Keratinocyte (primary cell): ENCODE measurements at regions not wholly inside any gene's neighbourhood (a gene's known extent, or its start where the extent isn't known, plus 50 kb on each side); places are given as distances from the start of the nearest gene placed in this dataset.

ENCODE experiments used
- CTCF ChIP-seq, 3 experiments: IDR thresholded peaks in 1 of 3; conservative IDR thresholded peaks in 1 of 3; optimal IDR thresholded peaks in 1 of 3; 2 replicates in 2 of 3; 3 replicates in 1 of 3; pipeline versions ENCODE3 to v1.5.1; 2011; ENCODE audit warnings: low read length in 3 of 3, mild to moderate bottlenecking in 3 of 3, moderate library complexity in 2 of 3, control low read depth in 1 of 3, inconsistent platforms in 1 of 3; ENCODE audit not compliant: insufficient read depth in 2 of 3; ENCODE audit errors: extremely low read depth in 1 of 3
- EZH2 ChIP-seq: IDR thresholded peaks from one replicate; pipeline ENCODE4 v1.6.1; 2012; ENCODE audit warnings: inconsistent platforms, mild to moderate bottlenecking, low read length, moderate library complexity

DNA sequence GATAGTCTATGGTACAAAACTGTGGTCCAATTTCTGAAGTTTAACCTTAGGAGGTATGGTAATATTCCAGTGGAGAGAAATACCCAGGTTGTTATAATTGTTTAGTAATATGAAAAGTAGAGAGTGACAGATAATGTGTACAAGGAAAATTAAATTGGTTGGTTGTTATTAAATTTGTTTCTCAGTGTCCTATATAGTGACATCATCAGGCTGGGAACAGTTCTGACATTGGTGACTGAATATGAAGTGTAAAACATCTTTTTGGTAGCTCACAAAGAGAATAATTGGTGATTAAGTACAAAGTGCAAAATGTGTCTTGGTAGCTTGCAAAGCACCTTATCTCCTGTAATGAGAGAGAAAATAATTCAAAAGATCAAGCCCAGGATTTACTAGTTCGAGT lies 1806.1 kb upstream of the CDH6 start:
- no peak for TF ChIP-seq CTCF (optimal IDR thresholded peaks at IDR 0.05 in 1 of 3, IDR thresholded peaks at IDR 0.05 in 1 of 3, conservative IDR thresholded peaks at IDR 0.05 in 1 of 3; ENCODE audit: extremely low read depth in 1 of 3, insufficient read depth in 2 of 3, low read length in 3 of 3)
- no peak for TF ChIP-seq EZH2
